Panc1 (cell line): ENCODE measurements at regions not wholly inside any gene's neighbourhood (a gene's known extent, or its start where the extent isn't known, plus 50 kb on each side); places are given as distances from the start of the nearest gene placed in this dataset.

Experiments
- ATAC-seq: fragments of 200-7000 bp; cut with Tn5 transposase; 2 replicates; pipeline ENCODE4 v1.9.1; 2020; ENCODE audit warnings: mild to moderate bottlenecking, moderate library complexity
- BruUV-seq: library from RNA; stranded (reverse); fragments of 400-500 nt; replicated peaks from 2 replicates; lab custom pipeline; 2021; lab: Mats Ljungman, UMichigan
- CTCF ChIA-PET: fragments of 300-600 bp; sonication (Branson Sonifier 250); formaldehyde crosslinking; loops from one replicate; lab custom pipeline; 2022; ENCODE audit warnings: antibody characterized with exemption; lab: Charles Lee
- POLR2A ChIA-PET: fragments of 300-600 bp; sonication (Branson Sonifier 250); formaldehyde crosslinking; loops from one replicate; lab custom pipeline; 2022; ENCODE audit warnings: antibody characterized with exemption; lab: Charles Lee
- DNase-seq: peaks from one replicate; pipeline ENCODE4 v3.0.0-alpha.2; 2010; ENCODE audit warnings: low read depth, low spot score
- H3K27ac ChIP-seq: 2 replicates; pipeline ENCODE4 v1.5.1; 2011; ENCODE audit warnings: mild to moderate bottlenecking, low read length, inconsistent platforms
- H3K27me3 ChIP-seq: fragments of 200-500 bp; sonication (Bioruptor generic); 2 replicates; pipeline ENCODE4 v1.6.0; 2014; ENCODE audit warnings: low read length, inconsistent platforms; ENCODE audit not compliant: control insufficient read depth, insufficient read depth
- H3K36me3 ChIP-seq: fragments of 200-500 bp; sonication (Bioruptor generic); 2 replicates; pipeline ENCODE4 v1.5.1; 2014; ENCODE audit warnings: inconsistent platforms, mild to moderate bottlenecking, low read length, moderate library complexity; ENCODE audit not compliant: control insufficient read depth, insufficient read depth
- H3K4me1 ChIP-seq: 2 replicates; pipeline ENCODE4 v1.5.1; 2011; ENCODE audit warnings: inconsistent platforms, mild to moderate bottlenecking, low read length, moderate library complexity; ENCODE audit not compliant: control insufficient read depth, insufficient read depth
- H3K4me3 ChIP-seq, 2 experiments: 2 replicates each; pipeline ENCODE4 v1.5.1; 2011 to 2012; ENCODE audit warnings: low read depth in 2 of 2, low read length in 2 of 2, mild to moderate bottlenecking in 2 of 2, inconsistent platforms in 1 of 2, moderate library complexity in 1 of 2
- H3K9me3 ChIP-seq: fragments of 200-500 bp; sonication (Bioruptor generic); 2 replicates; pipeline ENCODE4 v1.5.1; 2014; ENCODE audit warnings: low read depth, mild to moderate bottlenecking, inconsistent platforms, low read length, moderate library complexity; ENCODE audit not compliant: control insufficient read depth, insufficient read depth
- POLR2AphosphoS5 ChIP-seq: IDR thresholded peaks from 2 replicates; pipeline ENCODE4 v1.6.1; 2012; ENCODE audit warnings: mild to moderate bottlenecking, low read depth, low read length, moderate library complexity
- SIN3A ChIP-seq: IDR thresholded peaks from 2 replicates; pipeline ENCODE4 v1.6.1; 2012; ENCODE audit warnings: low read depth, mild to moderate bottlenecking, low read length, moderate library complexity, borderline replicate concordance; ENCODE audit not compliant: insufficient read depth
- TCF7L2 ChIP-seq: IDR thresholded peaks from 2 replicates; pipeline ENCODE4 v1.6.1; 2011; ENCODE audit warnings: mild to moderate bottlenecking, low read depth, low read length, inconsistent platforms
- in situ Hi-C: cut with HindIII; loops from 2 replicates; pipeline ENCODE4 v1.10.0; 2016; ENCODE audit warnings: low sequenced_read_pairs, low pct_unique_long_range_greater_than_20kb
- intact Hi-C: fragments of 100-400 bp; cut with micrococcal nuclease; formaldehyde crosslinking; loops from one replicate; pipeline ENCODE4 v1.10.0; 2022; ENCODE audit not compliant: unreplicated experiment
- TF ChIP-seq, protein P1 (sequence below), 2 experiments: IDR thresholded peaks; 2 replicates each; pipeline ENCODE4 v1.6.1; 2011 to 2012; ENCODE audit warnings: low read depth in 2 of 2, control low read depth in 1 of 2, low read length in 1 of 2, mild to moderate bottlenecking in 1 of 2, moderate library complexity in 1 of 2; ENCODE audit not compliant: insufficient read depth in 1 of 2
- TF ChIP-seq, protein P2 (sequence below): fragments of 450-650 bp; IDR thresholded peaks from 2 replicates; pipeline ENCODE4 v1.5.1; 2017; ENCODE audit warnings: mild to moderate bottlenecking

GRCh38 chr9:746661-747434 lies 94.6 kb upstream of the DMRT1 start:
- Histone ChIP-seq H3K9me3 (no peaks in the 10 kb centered on the region), H3K36me3 (no peaks in the 10 kb centered on the region), H3K4me3 (no peak overlapping the region), H3K27me3 (no peaks in the 10 kb centered on the region), H3K27ac (no peak overlapping the region), H3K4me1 (no peaks in the 10 kb centered on the region)
- intact Hi-C loops (no loop called here), in situ Hi-C loops (no loop called here)
- no TSS peak for BruUV-seq
- CTCF ChIA-PET = no interaction called here
- no peak for ATAC-seq
- TF ChIP-seq TCF7L2 (no peak), SIN3A (no peak), POLR2AphosphoS5 (no peak)
- TF ChIP-seq, protein P1, sequence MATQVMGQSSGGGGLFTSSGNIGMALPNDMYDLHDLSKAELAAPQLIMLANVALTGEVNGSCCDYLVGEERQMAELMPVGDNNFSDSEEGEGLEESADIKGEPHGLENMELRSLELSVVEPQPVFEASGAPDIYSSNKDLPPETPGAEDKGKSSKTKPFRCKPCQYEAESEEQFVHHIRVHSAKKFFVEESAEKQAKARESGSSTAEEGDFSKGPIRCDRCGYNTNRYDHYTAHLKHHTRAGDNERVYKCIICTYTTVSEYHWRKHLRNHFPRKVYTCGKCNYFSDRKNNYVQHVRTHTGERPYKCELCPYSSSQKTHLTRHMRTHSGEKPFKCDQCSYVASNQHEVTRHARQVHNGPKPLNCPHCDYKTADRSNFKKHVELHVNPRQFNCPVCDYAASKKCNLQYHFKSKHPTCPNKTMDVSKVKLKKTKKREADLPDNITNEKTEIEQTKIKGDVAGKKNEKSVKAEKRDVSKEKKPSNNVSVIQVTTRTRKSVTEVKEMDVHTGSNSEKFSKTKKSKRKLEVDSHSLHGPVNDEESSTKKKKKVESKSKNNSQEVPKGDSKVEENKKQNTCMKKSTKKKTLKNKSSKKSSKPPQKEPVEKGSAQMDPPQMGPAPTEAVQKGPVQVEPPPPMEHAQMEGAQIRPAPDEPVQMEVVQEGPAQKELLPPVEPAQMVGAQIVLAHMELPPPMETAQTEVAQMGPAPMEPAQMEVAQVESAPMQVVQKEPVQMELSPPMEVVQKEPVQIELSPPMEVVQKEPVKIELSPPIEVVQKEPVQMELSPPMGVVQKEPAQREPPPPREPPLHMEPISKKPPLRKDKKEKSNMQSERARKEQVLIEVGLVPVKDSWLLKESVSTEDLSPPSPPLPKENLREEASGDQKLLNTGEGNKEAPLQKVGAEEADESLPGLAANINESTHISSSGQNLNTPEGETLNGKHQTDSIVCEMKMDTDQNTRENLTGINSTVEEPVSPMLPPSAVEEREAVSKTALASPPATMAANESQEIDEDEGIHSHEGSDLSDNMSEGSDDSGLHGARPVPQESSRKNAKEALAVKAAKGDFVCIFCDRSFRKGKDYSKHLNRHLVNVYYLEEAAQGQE (IDR thresholded peaks at IDR 0.05; ENCODE audit: insufficient read depth in 1 of 2, low read depth in 2 of 2, low read length in 1 of 2) = no peak
- TF ChIP-seq, protein P2, sequence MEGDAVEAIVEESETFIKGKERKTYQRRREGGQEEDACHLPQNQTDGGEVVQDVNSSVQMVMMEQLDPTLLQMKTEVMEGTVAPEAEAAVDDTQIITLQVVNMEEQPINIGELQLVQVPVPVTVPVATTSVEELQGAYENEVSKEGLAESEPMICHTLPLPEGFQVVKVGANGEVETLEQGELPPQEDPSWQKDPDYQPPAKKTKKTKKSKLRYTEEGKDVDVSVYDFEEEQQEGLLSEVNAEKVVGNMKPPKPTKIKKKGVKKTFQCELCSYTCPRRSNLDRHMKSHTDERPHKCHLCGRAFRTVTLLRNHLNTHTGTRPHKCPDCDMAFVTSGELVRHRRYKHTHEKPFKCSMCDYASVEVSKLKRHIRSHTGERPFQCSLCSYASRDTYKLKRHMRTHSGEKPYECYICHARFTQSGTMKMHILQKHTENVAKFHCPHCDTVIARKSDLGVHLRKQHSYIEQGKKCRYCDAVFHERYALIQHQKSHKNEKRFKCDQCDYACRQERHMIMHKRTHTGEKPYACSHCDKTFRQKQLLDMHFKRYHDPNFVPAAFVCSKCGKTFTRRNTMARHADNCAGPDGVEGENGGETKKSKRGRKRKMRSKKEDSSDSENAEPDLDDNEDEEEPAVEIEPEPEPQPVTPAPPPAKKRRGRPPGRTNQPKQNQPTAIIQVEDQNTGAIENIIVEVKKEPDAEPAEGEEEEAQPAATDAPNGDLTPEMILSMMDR = no peak
- DNase-seq = no peak
- POLR2A ChIA-PET = no interaction called here

DNA sequence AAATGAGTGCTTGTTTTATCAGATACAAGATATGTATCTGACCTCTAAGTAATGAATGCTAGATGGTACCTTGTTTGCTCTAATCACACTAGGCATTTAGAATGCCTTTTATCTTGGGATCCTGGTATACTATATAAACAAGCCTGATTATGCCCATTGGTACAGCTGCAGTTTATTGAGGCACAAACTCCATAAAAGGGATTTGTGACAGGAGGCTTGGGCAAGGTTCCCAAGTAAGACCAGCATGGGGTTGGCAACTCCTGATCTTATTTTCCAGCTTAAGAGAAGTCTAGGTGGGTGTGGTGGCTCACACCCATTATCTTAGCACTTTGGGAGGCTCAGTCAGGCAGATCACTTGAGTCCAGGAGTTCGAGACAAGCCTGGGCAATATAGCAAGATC lies 93.9 kb upstream of the DMRT1 start:
- intact Hi-C loops = no loop called here
- no peak overlapping the region for H3K4me3 ChIP-seq
- H3K36me3 ChIP-seq = no peaks in the 10 kb centered on the region
- no peak overlapping the region for H3K27ac ChIP-seq
- ChIA-PET POLR2A (no interaction called here), CTCF (no interaction called here)
- DNase-seq (no peak), ATAC-seq (no peak)
- in situ Hi-C loops = no loop called here
- H3K9me3 ChIP-seq = no peaks in the 10 kb centered on the region
- no TSS peak for BruUV-seq
- no peaks in the 10 kb centered on the region for H3K4me1 ChIP-seq
- TF ChIP-seq, protein P1 (IDR thresholded peaks at IDR 0.05; ENCODE audit: insufficient read depth in 1 of 2, low read depth in 2 of 2, low read length in 1 of 2) = no peak
- TF ChIP-seq, protein P2 = no peak
- TF ChIP-seq POLR2AphosphoS5 (no peak), SIN3A (no peak), TCF7L2 (no peak)
- no peaks in the 10 kb centered on the region for H3K27me3 ChIP-seq
